Thyroid gland (tissue), 4 donors: ENCODE measurements at regions not wholly inside any gene's neighbourhood (a gene's known extent, or its start where the extent isn't known, plus 50 kb on each side); places are given as distances from the start of the nearest gene placed in this dataset.
"Not testable (repeated sequence)": the region's sequence is repeated elsewhere in the genome, so short reads cannot be mapped to it uniquely, and the experiment has no call there.

Experiments used
- DNase-seq, 2 donors: peaks; one replicate each; pipeline ENCODE4 v3.0.0-alpha.2; 2019
- H3K27ac ChIP-seq, 3 donors: fragments of 200-600 bp; sonication (generic); 1 replicate in 2 of 3; 2 replicates in 1 of 3; pipeline ENCODE4 v1.5.1; 2016 to 2019; ENCODE audit warnings: mild to moderate bottlenecking in 1 of 3, moderate library complexity in 1 of 3
- H3K27me3 ChIP-seq: fragments of 200-600 bp; sonication (generic); one replicate; pipeline ENCODE4 v1.5.1; 2019
- H3K36me3 ChIP-seq, 2 donors: fragments of 200-600 bp; sonication (generic); one replicate each; pipeline ENCODE4 v1.5.1; 2016 to 2019
- H3K4me1 ChIP-seq, 2 donors: fragments of 200-600 bp; sonication (generic); one replicate each; pipeline ENCODE4 v1.5.1; 2017 to 2019
- H3K4me3 ChIP-seq, 3 donors: fragments of 200-600 bp; sonication (generic); replicated peaks in 1 of 3; 1 replicate in 2 of 3; 2 replicates in 1 of 3; pipeline ENCODE4 v1.5.1; 2016; ENCODE audit warnings: mild to moderate bottlenecking in 1 of 3
- H3K9me3 ChIP-seq: fragments of 200-600 bp; sonication (generic); one replicate; pipeline ENCODE4 v1.5.1; 2017
- CTCF ChIP-seq, 6 experiments: fragments of 200-600 bp in 3 of 6; fragments of 450-650 bp in 3 of 6; sonication (generic) in 3 of 6; IDR thresholded peaks; one replicate each; pipeline ENCODE4 v1.5.1; 2016 to 2019; ENCODE audit warnings: antibody characterized with exemption in 6 of 6, mild to moderate bottlenecking in 2 of 6, inconsistent platforms in 1 of 6, moderate library complexity in 1 of 6
- POLR2A ChIP-seq, 2 donors: fragments of 450-650 bp; IDR thresholded peaks; one replicate each; pipeline ENCODE4 v1.6.1; 2017; ENCODE audit warnings: antibody characterized with exemption in 2 of 2, mild to moderate bottlenecking in 2 of 2, moderate library complexity in 1 of 2
- WGBS, 2 donors: methylation state at CpG; one replicate each; pipeline ENCODE4 v1.1.5; 2017; 5-methylcytosine and 5-hydroxymethylcytosine counted together
- intact Hi-C: fragments of 100-400 bp; cut with DNase I; formaldehyde crosslinking; loops from one replicate; pipeline ENCODE4 v1.15.1; 2023

DNA sequence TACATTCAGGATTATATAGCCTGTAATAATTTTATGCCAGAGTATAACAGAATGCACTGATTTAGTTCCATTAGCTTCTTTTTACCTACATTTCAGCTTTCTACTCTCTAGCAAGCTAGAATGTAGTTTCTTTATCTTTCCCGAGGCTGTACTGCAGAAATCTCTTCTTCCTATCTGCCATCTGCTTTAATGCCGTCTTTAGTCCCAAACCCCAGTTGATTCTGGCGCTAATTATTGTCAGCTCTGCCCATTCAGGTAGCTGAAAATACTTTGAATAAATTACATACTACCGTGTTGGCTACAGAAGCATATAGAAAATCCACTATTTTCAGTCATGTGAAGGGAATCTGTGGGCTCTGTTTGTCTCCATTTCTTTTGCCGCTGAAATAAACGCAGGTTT is 706.7 kb downstream of the NTRK3 start:
- intact Hi-C loops, result no loop called here
- no peak for DNase-seq
- no peak for TF ChIP-seq CTCF (IDR thresholded peaks at IDR 0.05)
- no peak for TF ChIP-seq POLR2A (IDR thresholded peaks at IDR 0.05)
- WGBS, 2 donors, result 83 to 86% methylated on average over 6 of the region's 6 CpGs
- no peak overlapping the region for H3K4me3 ChIP-seq
- no peaks in the 10 kb centered on the region for H3K36me3 ChIP-seq
- H3K27me3 ChIP-seq, result no peaks in the 10 kb centered on the region
- no peak overlapping the region for H3K27ac ChIP-seq
- no peaks in the 10 kb centered on the region for H3K9me3 ChIP-seq
- H3K4me1 ChIP-seq, result no peaks in the 10 kb centered on the region

DNA sequence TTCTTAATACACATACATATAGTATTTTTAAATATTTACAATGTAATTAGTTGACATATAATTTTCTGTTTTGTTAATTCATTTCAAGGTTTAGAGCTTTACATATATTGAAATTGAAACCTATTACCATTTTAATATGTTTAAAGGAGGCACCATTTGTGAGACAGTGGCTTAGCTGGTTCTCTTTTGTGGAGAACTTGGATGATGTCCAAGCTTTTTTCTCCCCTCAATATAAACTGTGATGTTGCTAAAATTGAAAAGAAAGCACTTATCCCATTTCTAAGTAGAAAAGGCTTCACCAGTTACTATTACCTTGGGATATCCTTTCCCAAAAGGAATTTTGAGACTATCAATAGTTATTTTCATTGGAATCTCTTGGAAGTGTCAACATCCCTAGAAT is 707.2 kb downstream of the NTRK3 start:
- no peak for TF ChIP-seq CTCF (IDR thresholded peaks at IDR 0.05)
- TF ChIP-seq POLR2A (IDR thresholded peaks at IDR 0.05), result no peak
- intact Hi-C loops, result no loop called here
- DNase-seq, result no peak

DNA sequence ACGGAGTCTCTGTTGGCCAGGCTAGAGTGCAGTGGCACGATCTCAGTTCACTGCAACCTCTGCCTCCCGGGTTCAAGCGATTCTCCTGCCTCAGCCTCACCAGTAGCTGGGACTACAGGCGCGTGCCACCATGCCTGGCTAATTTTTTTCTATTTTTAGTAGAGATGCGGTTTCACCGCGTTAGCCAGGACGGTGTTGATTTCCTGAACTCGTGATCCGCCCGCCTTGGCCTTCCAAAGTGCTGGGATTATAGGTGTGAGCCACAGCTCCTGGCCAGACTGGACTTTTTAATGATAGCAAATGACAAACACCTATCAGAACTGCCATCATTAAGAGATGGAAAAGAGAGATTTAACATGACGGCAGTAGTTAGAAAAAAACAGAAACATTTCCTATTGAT is 707.9 kb downstream of the NTRK3 start:
- WGBS, 2 donors, result 92 to 95% methylated on average over 14 of the region's 14 CpGs
- H3K27ac ChIP-seq, intact Hi-C loops, H3K4me1 ChIP-seq, H3K27me3 ChIP-seq, DNase-seq, H3K36me3 ChIP-seq, H3K9me3 ChIP-seq, H3K4me3 ChIP-seq: not testable (repeated sequence)

More for the DNA sequence above, 707.2 kb downstream of the NTRK3 start:
- H3K27me3 ChIP-seq, result no peaks in the 10 kb centered on the region
- H3K27ac ChIP-seq, result no peak overlapping the region
- H3K4me3 ChIP-seq, result no peak overlapping the region
- no peaks in the 10 kb centered on the region for H3K36me3 ChIP-seq
- no peaks in the 10 kb centered on the region for H3K9me3 ChIP-seq
- no peaks in the 10 kb centered on the region for H3K4me1 ChIP-seq

DNA sequence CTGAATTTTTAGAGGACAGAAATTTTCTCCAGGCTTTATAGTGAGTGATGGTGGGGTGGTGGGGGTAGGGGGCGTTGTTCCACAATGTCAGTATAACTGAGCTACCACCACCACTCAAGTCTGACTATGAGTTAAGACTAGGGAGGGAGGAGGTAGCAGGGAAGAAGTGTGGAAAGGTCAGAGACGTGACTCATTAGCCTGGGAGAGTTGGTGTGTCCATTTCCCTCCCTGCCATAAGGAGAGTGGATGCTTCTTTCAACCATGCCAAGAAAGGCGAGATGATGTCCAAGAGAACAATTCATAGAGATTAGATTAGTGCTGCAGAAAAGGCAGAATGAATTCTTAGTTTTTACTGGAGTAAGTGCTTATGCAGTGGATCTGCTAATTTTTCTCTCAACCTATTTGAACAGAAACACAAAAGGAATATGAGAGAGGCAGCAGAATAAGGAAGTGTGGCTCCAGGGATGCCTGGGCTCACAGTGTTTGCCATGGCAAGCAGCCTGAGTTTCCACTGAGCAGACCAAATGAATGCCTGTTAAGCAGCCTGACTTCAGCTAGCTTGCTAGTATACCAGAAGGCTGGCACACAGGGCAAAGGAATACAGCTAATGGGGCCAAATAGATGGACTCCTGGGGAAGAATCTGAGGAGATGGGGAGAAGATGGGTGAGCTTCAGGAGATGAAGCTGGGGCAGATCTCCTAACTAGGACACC is 708.9 kb downstream of the NTRK3 start:
- 54 to 72% methylated on average over 3 of the region's 3 CpGs for WGBS, 2 donors
- H3K9me3 ChIP-seq, result no peaks in the 10 kb centered on the region
- no peak for DNase-seq
- no peaks in the 10 kb centered on the region for H3K4me1 ChIP-seq
- TF ChIP-seq CTCF (IDR thresholded peaks at IDR 0.05) (no peak), POLR2A (IDR thresholded peaks at IDR 0.05) (no peak)
- H3K27ac ChIP-seq, result no peak overlapping the region
- H3K4me3 ChIP-seq, result no peak overlapping the region
- intact Hi-C loops, result no loop called here
- no peaks in the 10 kb centered on the region for H3K36me3 ChIP-seq
- no peaks in the 10 kb centered on the region for H3K27me3 ChIP-seq

DNA sequence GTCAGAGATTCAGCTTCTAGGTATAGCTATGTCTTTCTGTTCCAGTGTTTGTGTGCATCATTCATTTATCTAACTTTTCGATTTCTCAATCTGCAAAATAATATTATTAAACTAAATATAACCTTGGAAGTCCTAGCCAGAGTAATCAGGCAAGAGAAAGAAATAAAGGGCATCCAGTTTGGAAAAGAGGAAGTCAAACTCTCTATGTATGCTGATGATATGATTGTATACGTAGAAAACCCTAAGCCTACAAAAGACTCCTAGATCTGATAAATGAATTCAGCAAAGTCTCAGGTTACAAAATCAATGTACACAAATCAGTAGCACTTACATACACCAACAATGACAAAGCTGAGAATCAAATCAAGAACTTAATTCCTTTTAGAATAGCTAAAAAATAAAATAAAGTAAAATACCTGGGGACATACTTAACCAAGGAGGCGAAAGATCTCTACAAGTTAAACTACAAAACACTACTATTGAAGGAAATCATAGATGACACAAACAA is 718.2 kb downstream of the NTRK3 start:
- Histone ChIP-seq H3K27me3 (no peaks in the 10 kb centered on the region), H3K9me3 (no peaks in the 10 kb centered on the region), H3K27ac (no peak overlapping the region), H3K4me3 (no peak overlapping the region), H3K36me3 (no peaks in the 10 kb centered on the region), H3K4me1 (no peaks in the 10 kb centered on the region)
- no peak for DNase-seq
- intact Hi-C loops, result no loop called here
- TF ChIP-seq CTCF (IDR thresholded peaks at IDR 0.05) (no peak), POLR2A (IDR thresholded peaks at IDR 0.05) (no peak)
- 44 to 65% methylated on average over 3 of the region's 3 CpGs for WGBS, 2 donors
